Astrocyte (in vitro differentiated cells and primary cell): ENCODE measurements at regions not wholly inside any gene's neighbourhood (a gene's known extent, or its start where the extent isn't known, plus 50 kb on each side); places are given as distances from the start of the nearest gene placed in this dataset.

Source experiments
- DNase-seq: peaks from one replicate; pipeline ENCODE4 v3.0.0-alpha.2; 2010; ENCODE audit warnings: low read depth
- FAIRE-seq: peaks from 2 replicates; lab custom pipeline; 2011; peaks lifted over from hg19 to GRCh38; lab: Jason Lieb, UNC
- H2AFZ ChIP-seq: 2 replicates; pipeline ENCODE4 v1.6.0; 2012; ENCODE audit warnings: low read depth, low read length, inconsistent platforms
- H3K27ac ChIP-seq: 2 replicates; pipeline ENCODE4 v1.5.1; 2011; ENCODE audit warnings: low read depth, low read length, inconsistent platforms
- H3K27me3 ChIP-seq: 2 replicates; pipeline ENCODE4 v1.6.0; 2011; ENCODE audit warnings: low read length, inconsistent platforms; ENCODE audit not compliant: insufficient read depth
- H3K36me3 ChIP-seq: 2 replicates; pipeline ENCODE4 v1.5.1; 2011; ENCODE audit warnings: low read length, inconsistent platforms; ENCODE audit not compliant: insufficient read depth
- H3K4me1 ChIP-seq: 2 replicates; pipeline ENCODE4 v1.5.1; 2011; ENCODE audit warnings: low read length, inconsistent platforms; ENCODE audit not compliant: insufficient read depth
- H3K4me2 ChIP-seq: 2 replicates; pipeline ENCODE4 v1.6.0; 2012; ENCODE audit warnings: low read length, inconsistent platforms
- H3K4me3 ChIP-seq: 2 replicates; pipeline ENCODE4 v1.5.1; 2011; ENCODE audit warnings: low read depth, mild to moderate bottlenecking, low read length, inconsistent platforms; ENCODE audit not compliant: insufficient read depth
- H3K79me2 ChIP-seq: 2 replicates; pipeline ENCODE4 v1.6.0; 2012; ENCODE audit warnings: mild to moderate bottlenecking, low read length, inconsistent platforms; ENCODE audit not compliant: insufficient read depth
- H3K9ac ChIP-seq: 2 replicates; pipeline ENCODE4 v1.6.0; 2012; ENCODE audit warnings: mild to moderate bottlenecking, low read length, inconsistent platforms
- H3K9me3 ChIP-seq: 2 replicates; pipeline ENCODE4 v1.5.1; 2012; ENCODE audit warnings: low read depth, mild to moderate bottlenecking, low read length, inconsistent platforms; ENCODE audit not compliant: insufficient read depth
- H4K20me1 ChIP-seq: 2 replicates; pipeline ENCODE4 v1.6.0; 2012; ENCODE audit warnings: low read length, inconsistent platforms; ENCODE audit not compliant: insufficient read depth
- H3K27ac Mint-ChIP-seq: one replicate; pipeline ENCODE4 v1.8.0; 2021; ENCODE audit warnings: mild to moderate bottlenecking, mixed read lengths; ENCODE audit not compliant: unreplicated experiment
- H3K27me3 Mint-ChIP-seq: one replicate; pipeline ENCODE4 v1.8.0; 2021; ENCODE audit warnings: low read depth, mixed read lengths; ENCODE audit not compliant: unreplicated experiment
- H3K36me3 Mint-ChIP-seq: one replicate; pipeline ENCODE4 v1.8.0; 2021; ENCODE audit warnings: low read depth, mixed read lengths; ENCODE audit not compliant: unreplicated experiment
- H3K4me1 Mint-ChIP-seq: one replicate; pipeline ENCODE4 v1.8.0; 2021; ENCODE audit warnings: low read depth, mixed read lengths; ENCODE audit not compliant: unreplicated experiment
- H3K4me3 Mint-ChIP-seq: one replicate; pipeline ENCODE4 v1.8.0; 2021; ENCODE audit warnings: mild to moderate bottlenecking, moderate library complexity, mixed read lengths; ENCODE audit not compliant: unreplicated experiment
- H3K9me3 Mint-ChIP-seq: one replicate; pipeline ENCODE4 v1.8.0; 2021; ENCODE audit warnings: mild to moderate bottlenecking, mixed read lengths; ENCODE audit not compliant: unreplicated experiment
- EZH2 ChIP-seq: IDR thresholded peaks from 2 replicates; pipeline ENCODE4 v1.6.1; 2012; ENCODE audit warnings: mild to moderate bottlenecking, low read length, inconsistent platforms; ENCODE audit not compliant: insufficient read depth
- TF ChIP-seq, protein P1 (sequence below): IDR thresholded peaks from 2 replicates; pipeline ENCODE4 v1.5.1; 2011; ENCODE audit warnings: low read depth, mild to moderate bottlenecking, inconsistent platforms, low read length, moderate library complexity; ENCODE audit not compliant: insufficient read depth

DNA sequence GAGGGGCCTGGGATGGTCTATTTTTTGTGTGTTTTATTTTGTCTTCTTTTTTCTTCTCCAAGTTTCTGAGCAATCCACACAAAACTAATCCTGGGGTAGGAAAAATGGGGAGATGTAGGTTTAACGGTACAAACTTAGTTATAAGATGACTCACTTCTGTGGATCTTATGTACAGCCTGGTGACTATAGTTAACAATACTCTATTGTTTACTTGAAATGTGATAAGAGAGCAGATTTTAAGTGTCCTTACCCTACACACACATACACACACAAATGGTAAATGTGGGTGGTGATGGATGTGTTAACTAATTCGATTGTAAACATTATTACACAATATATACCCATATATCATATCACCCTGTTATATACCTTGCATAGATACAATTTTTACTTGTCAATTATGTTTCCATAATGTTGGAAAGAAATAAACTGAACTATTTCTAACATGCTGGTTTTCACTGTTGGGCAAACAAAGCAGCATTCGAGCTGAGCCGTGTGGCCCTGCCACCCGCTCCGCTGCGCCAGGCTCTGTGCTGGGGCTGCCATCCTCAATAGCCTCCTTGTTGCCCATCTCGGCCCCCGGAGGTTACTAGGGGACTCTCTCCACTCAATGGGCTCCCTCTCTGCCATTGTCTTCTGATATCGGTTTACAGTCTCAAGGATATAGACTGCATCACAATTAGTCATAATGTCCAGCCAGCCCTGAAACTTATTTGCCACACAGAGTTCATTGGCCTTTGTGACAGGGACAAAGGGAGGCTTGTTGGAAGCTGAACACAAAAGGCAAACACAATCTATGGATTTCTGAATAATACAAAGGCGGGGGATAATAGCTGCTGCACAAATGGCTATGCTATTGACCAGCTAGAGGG is 380.3 kb upstream of the MAF start:
- Mint-ChIP-seq H3K27ac (no peak overlapping the region), H3K27me3 (peaks cover 6% of the 10 kb centered on the region), H3K36me3 (no peaks in the 10 kb centered on the region), H3K4me1 (no peaks in the 10 kb centered on the region), H3K9me3 (no peaks in the 10 kb centered on the region), H3K4me3 (no peak overlapping the region)
- no peak overlapping the region for H3K4me3 ChIP-seq
- H3K9ac ChIP-seq, result no peak overlapping the region
- no peaks in the 10 kb centered on the region for H3K36me3 ChIP-seq
- FAIRE-seq (no peak), DNase-seq (peak; percentile 4)
- no peaks in the 10 kb centered on the region for H3K4me1 ChIP-seq
- H4K20me1 ChIP-seq, result no peaks in the 10 kb centered on the region
- H2AFZ ChIP-seq, result no peak overlapping the region
- H3K79me2 ChIP-seq, result no peaks in the 10 kb centered on the region
- H3K9me3 ChIP-seq, result no peaks in the 10 kb centered on the region
- H3K27me3 ChIP-seq, result no peaks in the 10 kb centered on the region
- TF ChIP-seq EZH2, result no peak
- TF ChIP-seq, protein P1, sequence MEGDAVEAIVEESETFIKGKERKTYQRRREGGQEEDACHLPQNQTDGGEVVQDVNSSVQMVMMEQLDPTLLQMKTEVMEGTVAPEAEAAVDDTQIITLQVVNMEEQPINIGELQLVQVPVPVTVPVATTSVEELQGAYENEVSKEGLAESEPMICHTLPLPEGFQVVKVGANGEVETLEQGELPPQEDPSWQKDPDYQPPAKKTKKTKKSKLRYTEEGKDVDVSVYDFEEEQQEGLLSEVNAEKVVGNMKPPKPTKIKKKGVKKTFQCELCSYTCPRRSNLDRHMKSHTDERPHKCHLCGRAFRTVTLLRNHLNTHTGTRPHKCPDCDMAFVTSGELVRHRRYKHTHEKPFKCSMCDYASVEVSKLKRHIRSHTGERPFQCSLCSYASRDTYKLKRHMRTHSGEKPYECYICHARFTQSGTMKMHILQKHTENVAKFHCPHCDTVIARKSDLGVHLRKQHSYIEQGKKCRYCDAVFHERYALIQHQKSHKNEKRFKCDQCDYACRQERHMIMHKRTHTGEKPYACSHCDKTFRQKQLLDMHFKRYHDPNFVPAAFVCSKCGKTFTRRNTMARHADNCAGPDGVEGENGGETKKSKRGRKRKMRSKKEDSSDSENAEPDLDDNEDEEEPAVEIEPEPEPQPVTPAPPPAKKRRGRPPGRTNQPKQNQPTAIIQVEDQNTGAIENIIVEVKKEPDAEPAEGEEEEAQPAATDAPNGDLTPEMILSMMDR, result no peak
- H3K27ac ChIP-seq, result no peak overlapping the region
- H3K4me2 ChIP-seq, result no peak overlapping the region

- Mint-ChIP-seq H3K4me1 (no peaks in the 10 kb centered on the region), H3K27ac (no peak overlapping the region), H3K4me3 (no peak overlapping the region), H3K36me3 (no peaks in the 10 kb centered on the region), H3K27me3 (peaks cover 6% of the 10 kb centered on the region), H3K9me3 (no peaks in the 10 kb centered on the region)
- H3K4me1 ChIP-seq, result no peaks in the 10 kb centered on the region
- H3K4me2 ChIP-seq, result no peak overlapping the region
- H3K9me3 ChIP-seq, result no peaks in the 10 kb centered on the region
- no peaks in the 10 kb centered on the region for H4K20me1 ChIP-seq
- no peak for FAIRE-seq
- no peak for DNase-seq
- H3K27ac ChIP-seq, result no peak overlapping the region
- H3K9ac ChIP-seq, result no peak overlapping the region
- H3K79me2 ChIP-seq, result no peaks in the 10 kb centered on the region
- TF ChIP-seq, protein P1, result no peak
- no peak for TF ChIP-seq EZH2
- no peaks in the 10 kb centered on the region for H3K27me3 ChIP-seq
- no peaks in the 10 kb centered on the region for H3K36me3 ChIP-seq
- no peak overlapping the region for H2AFZ ChIP-seq
- no peak overlapping the region for H3K4me3 ChIP-seq
Measured at GRCh38 chr16:79977940-79978836, 377.7 kb upstream of the MAF start.
